ENCODE measurements at regions not wholly inside any gene's neighbourhood (a gene's known extent, or its start where the extent isn't known, plus 50 kb on each side); places are given as distances from the start of the nearest gene placed in this dataset.

DNA sequence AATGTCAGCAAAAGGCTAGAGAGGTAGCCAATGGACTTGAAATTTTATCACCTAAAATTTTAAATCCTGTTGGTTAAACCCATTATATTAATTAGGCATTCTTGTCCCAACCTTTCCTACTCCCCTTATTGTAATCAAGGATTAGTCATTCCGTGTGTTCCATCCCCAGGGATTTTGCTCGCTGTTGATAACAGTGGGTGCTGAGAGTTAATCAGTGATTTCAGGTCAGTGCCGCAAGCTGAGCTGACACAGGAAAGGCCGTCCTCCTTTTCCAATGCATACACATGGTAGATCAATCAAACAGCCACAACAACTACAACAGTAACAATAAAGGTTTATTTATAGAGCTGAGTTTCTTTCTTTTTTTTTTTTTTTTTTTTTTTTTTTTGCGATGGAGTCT lies 271.4 kb downstream of the ACTR3B start:
- Histone ChIP-seq H3K9me3 (ENCODE audit: control insufficient read depth in 4 of 4, insufficient read depth in 3 of 4, low read length in 3 of 4) (peaks cover 0 to 3% (median 0%) of the 10 kb centered on the region in 4 donors), H3K4me3 (no peak overlapping the region), H3K36me3 (ENCODE audit: control insufficient read depth in 4 of 4, insufficient read depth in 4 of 4, low read length in 4 of 4) (no peaks in the 10 kb centered on the region), H3K27me3 (ENCODE audit: control insufficient read depth in 3 of 3, insufficient read depth in 3 of 3, low read length in 2 of 3) (no peaks in the 10 kb centered on the region), H3K27ac (ENCODE audit: low read depth in 1 of 2, low read length in 1 of 2) (no peak overlapping the region), H3K4me1 (ENCODE audit: control insufficient read depth in 5 of 5, insufficient read depth in 5 of 5, low read length in 5 of 5) (no peaks in the 10 kb centered on the region), H3K9ac (ENCODE audit: insufficient read depth in 1 of 2, low read length in 2 of 2) (no peak overlapping the region)
- TF ChIP-seq, protein P1, sequence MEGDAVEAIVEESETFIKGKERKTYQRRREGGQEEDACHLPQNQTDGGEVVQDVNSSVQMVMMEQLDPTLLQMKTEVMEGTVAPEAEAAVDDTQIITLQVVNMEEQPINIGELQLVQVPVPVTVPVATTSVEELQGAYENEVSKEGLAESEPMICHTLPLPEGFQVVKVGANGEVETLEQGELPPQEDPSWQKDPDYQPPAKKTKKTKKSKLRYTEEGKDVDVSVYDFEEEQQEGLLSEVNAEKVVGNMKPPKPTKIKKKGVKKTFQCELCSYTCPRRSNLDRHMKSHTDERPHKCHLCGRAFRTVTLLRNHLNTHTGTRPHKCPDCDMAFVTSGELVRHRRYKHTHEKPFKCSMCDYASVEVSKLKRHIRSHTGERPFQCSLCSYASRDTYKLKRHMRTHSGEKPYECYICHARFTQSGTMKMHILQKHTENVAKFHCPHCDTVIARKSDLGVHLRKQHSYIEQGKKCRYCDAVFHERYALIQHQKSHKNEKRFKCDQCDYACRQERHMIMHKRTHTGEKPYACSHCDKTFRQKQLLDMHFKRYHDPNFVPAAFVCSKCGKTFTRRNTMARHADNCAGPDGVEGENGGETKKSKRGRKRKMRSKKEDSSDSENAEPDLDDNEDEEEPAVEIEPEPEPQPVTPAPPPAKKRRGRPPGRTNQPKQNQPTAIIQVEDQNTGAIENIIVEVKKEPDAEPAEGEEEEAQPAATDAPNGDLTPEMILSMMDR (IDR thresholded peaks at IDR 0.05; ENCODE audit: control extremely low read depth, extremely low read depth), result no peak
- DNase-seq, result no peak
- WGBS, 2 donors, result 79 to 93% methylated on average over 4 to 5 of the region's 5 CpGs
- no peak for ATAC-seq (ENCODE audit: insufficient read depth, low FRiP score)

DNA sequence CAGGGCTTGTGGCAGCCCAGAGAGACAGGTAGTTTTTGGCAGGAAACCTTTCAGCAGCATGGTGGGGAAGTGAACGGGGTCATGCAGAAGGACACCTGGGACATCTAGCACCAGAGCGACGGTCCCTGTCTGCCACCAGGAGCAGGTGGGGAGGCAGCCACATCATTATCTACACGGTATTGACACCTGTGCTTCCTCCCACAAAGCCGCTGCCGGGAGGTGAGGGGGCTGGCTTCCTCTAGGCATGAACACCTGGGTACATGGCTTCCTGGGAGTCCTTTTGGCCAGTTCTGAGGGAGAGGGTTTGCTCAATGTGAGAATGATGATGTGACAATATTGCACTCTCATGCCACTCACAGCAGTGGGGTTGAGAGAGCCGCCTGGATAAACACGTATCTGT lies 275.2 kb downstream of the ACTR3B start:
- Histone ChIP-seq H3K9ac (ENCODE audit: insufficient read depth in 1 of 2, low read length in 2 of 2) (no peak overlapping the region), H3K9me3 (ENCODE audit: control insufficient read depth in 4 of 4, insufficient read depth in 3 of 4, low read length in 3 of 4) (peaks cover 0 to 6% (median 0%) of the 10 kb centered on the region in 4 donors), H3K4me1 (ENCODE audit: control insufficient read depth in 5 of 5, insufficient read depth in 5 of 5, low read length in 5 of 5) (no peaks in the 10 kb centered on the region), H3K4me3 (no peak overlapping the region), H3K27me3 (ENCODE audit: control insufficient read depth in 3 of 3, insufficient read depth in 3 of 3, low read length in 2 of 3) (no peaks in the 10 kb centered on the region), H3K27ac (ENCODE audit: low read depth in 1 of 2, low read length in 1 of 2) (no peak overlapping the region), H3K36me3 (ENCODE audit: control insufficient read depth in 4 of 4, insufficient read depth in 4 of 4, low read length in 4 of 4) (no peaks in the 10 kb centered on the region)
- no peak for DNase-seq
- no peak for ATAC-seq (ENCODE audit: insufficient read depth, low FRiP score)
- TF ChIP-seq, protein P1 (IDR thresholded peaks at IDR 0.05; ENCODE audit: control extremely low read depth, extremely low read depth), result no peak
- WGBS, 2 donors, result 80% methylated on average over 8 of the region's 8 CpGs

DNA sequence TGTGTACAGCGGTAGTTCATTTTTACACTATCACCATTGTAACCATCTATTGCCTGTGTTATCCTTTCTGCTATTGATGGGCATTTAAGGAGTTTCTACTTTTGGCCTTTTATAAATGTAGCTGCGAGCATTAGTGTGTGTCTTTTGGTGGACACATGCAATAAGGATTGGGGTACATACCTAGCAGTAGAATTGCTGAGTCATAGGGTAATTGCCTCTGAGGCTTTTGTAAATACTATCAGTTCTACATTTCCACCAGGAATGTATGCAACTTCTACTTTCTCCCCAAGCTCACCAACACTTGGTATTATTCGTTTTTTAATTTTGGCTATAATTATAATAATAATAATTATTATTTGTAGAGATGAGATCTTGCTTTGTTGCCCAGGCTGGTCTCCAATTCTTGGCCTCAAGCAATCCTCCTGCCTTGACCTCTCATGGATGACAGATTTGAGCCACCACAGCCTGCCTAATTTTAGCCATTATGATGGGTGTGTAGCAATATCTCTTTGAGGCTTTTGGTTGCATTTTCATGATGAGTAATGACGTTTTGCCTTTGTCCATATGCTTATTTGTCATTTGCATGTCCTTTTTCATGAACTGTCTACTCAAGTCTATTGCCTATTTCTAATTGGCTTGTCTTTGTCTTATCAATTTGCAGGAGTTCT lies 277.0 kb downstream of the ACTR3B start:
- Histone ChIP-seq H3K9ac (ENCODE audit: insufficient read depth in 1 of 2, low read length in 2 of 2) (no peak overlapping the region), H3K27me3 (ENCODE audit: control insufficient read depth in 3 of 3, insufficient read depth in 3 of 3, low read length in 2 of 3) (no peaks in the 10 kb centered on the region), H3K4me1 (ENCODE audit: control insufficient read depth in 5 of 5, insufficient read depth in 5 of 5, low read length in 5 of 5) (no peaks in the 10 kb centered on the region), H3K4me3 (no peak overlapping the region), H3K27ac (ENCODE audit: low read depth in 1 of 2, low read length in 1 of 2) (no peak overlapping the region), H3K9me3 (ENCODE audit: control insufficient read depth in 4 of 4, insufficient read depth in 3 of 4, low read length in 3 of 4) (peaks cover 0 to 6% (median 0%) of the 10 kb centered on the region in 4 donors), H3K36me3 (ENCODE audit: control insufficient read depth in 4 of 4, insufficient read depth in 4 of 4, low read length in 4 of 4) (no peaks in the 10 kb centered on the region)
- TF ChIP-seq, protein P1 (IDR thresholded peaks at IDR 0.05; ENCODE audit: control extremely low read depth, extremely low read depth), result no peak
- ATAC-seq (ENCODE audit: insufficient read depth, low FRiP score), result no peak
- WGBS, 2 donors, result 74 to 81% methylated on average over 4 of the region's 4 CpGs
- DNase-seq, result no peak

DNA sequence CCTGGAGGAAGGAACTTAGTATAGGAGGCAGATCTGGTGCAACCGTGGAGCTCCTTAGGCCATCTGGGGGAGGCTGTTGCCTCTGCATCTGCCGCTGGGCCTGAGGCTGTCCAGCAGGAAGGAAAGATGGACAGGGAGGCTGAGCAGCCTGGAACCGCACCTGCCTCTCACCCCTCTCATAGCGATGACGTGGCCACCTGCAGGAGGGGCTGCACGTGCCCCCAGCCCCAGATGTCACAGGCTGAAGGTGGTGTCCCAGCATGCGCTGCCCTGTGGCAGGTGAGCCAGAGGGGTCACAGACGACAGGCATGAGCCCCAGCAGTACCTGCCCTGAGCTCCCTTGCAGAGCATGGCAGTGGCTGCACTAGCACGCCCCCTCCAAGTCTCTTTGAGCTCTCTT lies 283.9 kb downstream of the ACTR3B start:
- DNase-seq (no peak), ATAC-seq (ENCODE audit: insufficient read depth, low FRiP score) (no peak)
- Histone ChIP-seq H3K9me3 (ENCODE audit: control insufficient read depth in 4 of 4, insufficient read depth in 3 of 4, low read length in 3 of 4) (peaks cover 0 to 14% (median 0%) of the 10 kb centered on the region in 4 donors), H3K36me3 (ENCODE audit: control insufficient read depth in 4 of 4, insufficient read depth in 4 of 4, low read length in 4 of 4) (no peaks in the 10 kb centered on the region), H3K4me1 (ENCODE audit: control insufficient read depth in 5 of 5, insufficient read depth in 5 of 5, low read length in 5 of 5) (no peaks in the 10 kb centered on the region), H3K27me3 (ENCODE audit: control insufficient read depth in 3 of 3, insufficient read depth in 3 of 3, low read length in 2 of 3) (no peaks in the 10 kb centered on the region), H3K4me3 (no peak overlapping the region), H3K9ac (ENCODE audit: insufficient read depth in 1 of 2, low read length in 2 of 2) (no peak overlapping the region), H3K27ac (ENCODE audit: low read depth in 1 of 2, low read length in 1 of 2) (no peak overlapping the region)
- 87 to 89% methylated on average over 9 of the region's 9 CpGs for WGBS, 2 donors
- TF ChIP-seq, protein P1 (IDR thresholded peaks at IDR 0.05; ENCODE audit: control extremely low read depth, extremely low read depth), result no peak

Data from lung (tissue), 11 donors.